Choroid plexus epithelial cell (primary cell): ENCODE measurements at regions not wholly inside any gene's neighbourhood (a gene's known extent, or its start where the extent isn't known, plus 50 kb on each side); places are given as distances from the start of the nearest gene placed in this dataset.
A peak's percentile ranks its signal among the peaks of the same experiment; 100 is the strongest.

ENCODE experiments used
- DNase-seq: peaks from one replicate; pipeline ENCODE4 v3.0.0-alpha.2; 2010; ENCODE audit warnings: low read depth
- H3K4me3 ChIP-seq: 2 replicates; pipeline ENCODE4 v1.5.1; 2011; ENCODE audit warnings: low read depth, mild to moderate bottlenecking, control low read depth, low read length, moderate library complexity
- TF ChIP-seq, protein P1 (sequence below): conservative IDR thresholded peaks from 2 replicates; pipeline ENCODE4 v1.5.1; 2011; ENCODE audit warnings: low read depth, mild to moderate bottlenecking, control low read depth, inconsistent platforms, low read length, moderate library complexity

DNA sequence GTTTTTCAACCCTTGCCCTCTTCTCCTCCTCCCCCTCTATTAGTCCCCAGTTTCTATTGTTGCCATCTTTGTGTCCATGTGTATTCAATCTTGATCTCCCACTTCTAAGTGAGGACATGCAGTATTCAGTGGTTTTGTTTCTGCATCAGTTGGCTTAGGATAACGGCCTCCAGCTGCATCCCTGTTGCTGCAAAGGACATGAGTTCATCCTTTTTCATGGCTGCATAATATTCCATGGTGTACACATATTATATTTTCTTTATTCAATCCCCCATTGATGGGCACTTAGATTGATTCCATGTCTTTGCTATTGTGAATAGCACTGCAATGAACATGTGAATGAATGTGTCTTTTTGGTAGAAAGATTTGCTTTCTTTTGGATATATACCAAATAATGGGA, 190.4 kb upstream of the LYZL1 start:
- H3K4me3 ChIP-seq = no peak overlapping the region
- TF ChIP-seq, protein P1, sequence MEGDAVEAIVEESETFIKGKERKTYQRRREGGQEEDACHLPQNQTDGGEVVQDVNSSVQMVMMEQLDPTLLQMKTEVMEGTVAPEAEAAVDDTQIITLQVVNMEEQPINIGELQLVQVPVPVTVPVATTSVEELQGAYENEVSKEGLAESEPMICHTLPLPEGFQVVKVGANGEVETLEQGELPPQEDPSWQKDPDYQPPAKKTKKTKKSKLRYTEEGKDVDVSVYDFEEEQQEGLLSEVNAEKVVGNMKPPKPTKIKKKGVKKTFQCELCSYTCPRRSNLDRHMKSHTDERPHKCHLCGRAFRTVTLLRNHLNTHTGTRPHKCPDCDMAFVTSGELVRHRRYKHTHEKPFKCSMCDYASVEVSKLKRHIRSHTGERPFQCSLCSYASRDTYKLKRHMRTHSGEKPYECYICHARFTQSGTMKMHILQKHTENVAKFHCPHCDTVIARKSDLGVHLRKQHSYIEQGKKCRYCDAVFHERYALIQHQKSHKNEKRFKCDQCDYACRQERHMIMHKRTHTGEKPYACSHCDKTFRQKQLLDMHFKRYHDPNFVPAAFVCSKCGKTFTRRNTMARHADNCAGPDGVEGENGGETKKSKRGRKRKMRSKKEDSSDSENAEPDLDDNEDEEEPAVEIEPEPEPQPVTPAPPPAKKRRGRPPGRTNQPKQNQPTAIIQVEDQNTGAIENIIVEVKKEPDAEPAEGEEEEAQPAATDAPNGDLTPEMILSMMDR = no peak
- DNase-seq = no peak

- TF ChIP-seq, protein P1 = no peak
- no peak overlapping the region for H3K4me3 ChIP-seq
- no peak for DNase-seq
Observed at GRCh38 chr10:29099001-29099400, 189.9 kb upstream of the LYZL1 start.

GRCh38 chr10:29099415-29099814, 189.5 kb upstream of the LYZL1 start:
- TF ChIP-seq, protein P1 = no peak
- DNase-seq = no peak
- H3K4me3 ChIP-seq = no peak overlapping the region

GRCh38 chr10:29100505-29100904, 188.4 kb upstream of the LYZL1 start:
- TF ChIP-seq, protein P1 = no peak
- DNase-seq = no peak
- no peak overlapping the region for H3K4me3 ChIP-seq

DNA sequence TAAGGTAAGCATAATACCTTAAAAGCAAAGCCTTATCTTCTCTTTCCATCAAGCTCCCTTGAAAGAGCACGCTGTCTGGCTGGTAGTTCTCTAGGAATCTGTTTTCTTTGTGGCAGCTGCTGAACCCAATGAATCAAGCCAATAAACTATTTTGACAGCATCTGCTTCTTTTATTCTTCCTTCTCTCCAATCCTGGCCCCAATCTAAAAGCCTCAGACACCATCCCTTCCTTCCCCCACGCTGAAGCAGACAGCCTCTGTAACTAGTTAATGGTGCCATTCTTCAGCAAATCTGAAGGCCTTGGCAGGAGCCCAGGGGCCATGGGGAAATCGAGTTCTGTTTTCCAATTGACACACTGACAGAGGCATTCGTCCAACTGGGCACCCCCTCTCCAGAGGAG, 186.6 kb upstream of the LYZL1 start:
- no peak overlapping the region for H3K4me3 ChIP-seq
- no peak for DNase-seq
- TF ChIP-seq, protein P1 = no peak

- no peak overlapping the region for H3K4me3 ChIP-seq
- TF ChIP-seq, protein P1 = no peak
- no peak for DNase-seq
Observed at GRCh38 chr10:29102636-29103035, 186.2 kb upstream of the LYZL1 start.

DNA sequence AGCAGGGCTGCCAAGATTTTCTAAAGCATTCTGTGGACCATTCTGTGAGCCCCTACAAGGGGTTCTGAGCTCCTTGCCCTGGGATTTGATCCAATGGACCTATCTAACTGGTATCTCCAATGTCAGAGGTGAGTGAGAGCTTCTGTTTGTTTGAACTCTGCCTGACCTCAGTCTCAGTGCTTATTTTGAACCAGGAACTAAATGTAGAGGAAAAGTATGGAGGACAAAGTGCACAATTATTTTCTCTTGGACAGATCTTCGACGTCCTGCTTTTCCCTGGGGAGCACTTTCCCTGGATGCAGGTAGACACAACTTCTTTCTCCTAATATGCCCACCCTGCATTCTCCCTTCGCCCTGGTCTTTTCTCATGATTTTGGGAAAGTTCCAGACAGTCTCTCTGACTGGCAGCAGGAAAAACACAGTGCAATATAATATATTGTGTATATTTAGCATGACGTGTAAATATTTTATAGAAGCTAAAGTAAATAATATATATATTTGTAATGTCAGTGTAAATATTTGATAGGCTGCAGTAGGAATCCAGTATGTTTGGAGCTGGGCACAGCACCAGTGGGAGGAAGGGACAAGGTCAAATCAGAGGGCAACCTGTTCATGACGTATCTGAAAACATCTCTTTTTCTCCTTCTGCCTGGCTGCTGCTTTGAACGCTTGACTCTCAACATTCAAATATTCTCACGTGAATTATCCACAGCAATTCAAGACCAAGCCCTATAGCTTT, 184.0 kb upstream of the LYZL1 start:
- peak; percentile 35 for DNase-seq
- no peak overlapping the region for H3K4me3 ChIP-seq
- TF ChIP-seq, protein P1 = no peak
